HepG2 (cell line): ENCODE measurements at regions not wholly inside any gene's neighbourhood (a gene's known extent, or its start where the extent isn't known, plus 50 kb on each side); places are given as distances from the start of the nearest gene placed in this dataset.

ENCODE experiments used
- ELK4 ChIP-seq: sonication (generic); formaldehyde crosslinking; IDR thresholded peaks from 2 replicates; pipeline ENCODE4 v1.9.0; 2021; ENCODE audit warnings: missing genetic modification reagents, borderline replicate concordance
- GTF2F1 ChIP-seq: fragments of 150-350 bp; IDR thresholded peaks from 2 replicates; pipeline ENCODE4 v1.6.1; 2014; ENCODE audit warnings: low read length
- RFXANK ChIP-seq: IDR thresholded peaks from 2 replicates; pipeline ENCODE4 v1.6.1; 2016
- TAF1 ChIP-seq: sonication (generic); formaldehyde crosslinking; IDR thresholded peaks from 2 replicates; pipeline ENCODE4 v1.4.0; 2020; ENCODE audit warnings: missing genetic modification reagents

DNA sequence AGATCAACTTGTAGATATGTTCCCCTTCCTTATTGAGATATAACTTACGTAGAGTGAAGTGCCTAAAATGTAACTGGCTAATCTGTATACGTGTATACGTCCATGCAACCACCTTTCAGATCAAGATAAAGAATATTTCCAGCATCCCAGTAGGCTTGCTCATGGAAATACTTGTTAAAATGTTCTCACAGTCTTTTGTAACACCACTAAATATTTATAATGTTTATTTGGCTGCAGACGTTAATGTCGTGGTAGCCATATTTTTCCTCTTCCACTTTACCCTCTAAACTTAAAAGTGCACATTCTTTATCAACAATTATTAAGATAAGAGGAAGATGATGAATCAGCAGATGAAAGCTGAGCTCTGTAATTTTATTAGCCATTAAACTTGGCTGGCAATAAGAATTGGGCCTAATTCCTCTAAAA lies 447.4 kb downstream of the AEBP2 start:
- TF ChIP-seq TAF1 (CRISPR knock-in tag), result no peak
- no peak for TF ChIP-seq ELK4 (CRISPR knock-in tag)
- no peak for TF ChIP-seq GTF2F1
- TF ChIP-seq RFXANK (CRISPR knock-in tag), result no peak
